Activated T-cell treated with anti-CD3 and anti-CD28 coated beads for 24 hours (primary cell): ENCODE measurements at regions not wholly inside any gene's neighbourhood (a gene's known extent, or its start where the extent isn't known, plus 50 kb on each side); places are given as distances from the start of the nearest gene placed in this dataset.
"Not testable (repeated sequence)": the region's sequence is repeated elsewhere in the genome, so short reads cannot be mapped to it uniquely, and the experiment has no call there.

Experiments
- DNase-seq: peaks from one replicate; pipeline ENCODE4 v3.0.0-alpha.2; 2020; ENCODE audit warnings: low read depth

GRCh38 chr12:19775241-19775640, 335.9 kb downstream of the AEBP2 start:
- DNase-seq: no peak

- DNase-seq: not testable (repeated sequence)
Measured at GRCh38 chr12:19775976-19776375, 336.7 kb downstream of the AEBP2 start.

GRCh38 chr12:19778172-19778571, 338.9 kb downstream of the AEBP2 start:
- no peak for DNase-seq

- no peak for DNase-seq
Measured at GRCh38 chr12:19778797-19779196, 339.5 kb downstream of the AEBP2 start.

- DNase-seq: no peak
Measured at GRCh38 chr12:19779395-19780056, 340.2 kb downstream of the AEBP2 start.

- no peak for DNase-seq
Measured at GRCh38 chr12:19780460-19780859, 341.2 kb downstream of the AEBP2 start.

- DNase-seq: no peak
Measured at GRCh38 chr12:19783547-19784444, 344.5 kb downstream of the AEBP2 start.

- DNase-seq: no peak
Measured at GRCh38 chr12:19792028-19792427, 352.7 kb downstream of the AEBP2 start.

GRCh38 chr12:19794116-19794515, 354.8 kb downstream of the AEBP2 start:
- DNase-seq: no peak

GRCh38 chr12:19799216-19799615, 359.9 kb downstream of the AEBP2 start:
- no peak for DNase-seq

GRCh38 chr12:19799895-19800602, 360.8 kb downstream of the AEBP2 start:
- DNase-seq: no peak

GRCh38 chr12:19800884-19801283, 361.6 kb downstream of the AEBP2 start:
- DNase-seq: no peak

- no peak for DNase-seq
Measured at GRCh38 chr12:19801941-19802340, 362.6 kb downstream of the AEBP2 start.

GRCh38 chr12:19802915-19803314, 363.6 kb downstream of the AEBP2 start:
- DNase-seq: no peak

- no peak for DNase-seq
Measured at GRCh38 chr12:19804737-19805136, 365.4 kb downstream of the AEBP2 start.

- DNase-seq: no peak
Measured at GRCh38 chr12:19808371-19808770, 369.1 kb downstream of the AEBP2 start.

- no peak for DNase-seq
Measured at GRCh38 chr12:19810213-19810612, 370.9 kb downstream of the AEBP2 start.

GRCh38 chr12:19811922-19812321, 372.6 kb downstream of the AEBP2 start:
- DNase-seq: no peak

GRCh38 chr12:19819231-19819630, 379.9 kb downstream of the AEBP2 start:
- no peak for DNase-seq

GRCh38 chr12:19822476-19822875, 383.2 kb downstream of the AEBP2 start:
- DNase-seq: no peak

- DNase-seq: not testable (repeated sequence)
Measured at GRCh38 chr12:19823326-19823725, 384.0 kb downstream of the AEBP2 start.

GRCh38 chr12:19826980-19827550, 387.8 kb downstream of the AEBP2 start:
- no peak for DNase-seq
